MM.1S (cell line): ENCODE measurements at regions not wholly inside any gene's neighbourhood (a gene's known extent, or its start where the extent isn't known, plus 50 kb on each side); places are given as distances from the start of the nearest gene placed in this dataset.

Experiments used
- CTCF ChIP-seq: fragments of 300-600 bp; sonication (generic); IDR thresholded peaks from 2 replicates; pipeline ENCODE4 v1.5.1; 2016; ENCODE audit warnings: antibody characterized with exemption, low read length, mixed read lengths
- EZH2 ChIP-seq: fragments of 300-600 bp; sonication (generic); optimal IDR thresholded peaks from 2 replicates; pipeline ENCODE3; 2017; ENCODE audit warnings: low read depth, mild to moderate bottlenecking, antibody characterized with exemption, low read length, mixed read lengths

DNA sequence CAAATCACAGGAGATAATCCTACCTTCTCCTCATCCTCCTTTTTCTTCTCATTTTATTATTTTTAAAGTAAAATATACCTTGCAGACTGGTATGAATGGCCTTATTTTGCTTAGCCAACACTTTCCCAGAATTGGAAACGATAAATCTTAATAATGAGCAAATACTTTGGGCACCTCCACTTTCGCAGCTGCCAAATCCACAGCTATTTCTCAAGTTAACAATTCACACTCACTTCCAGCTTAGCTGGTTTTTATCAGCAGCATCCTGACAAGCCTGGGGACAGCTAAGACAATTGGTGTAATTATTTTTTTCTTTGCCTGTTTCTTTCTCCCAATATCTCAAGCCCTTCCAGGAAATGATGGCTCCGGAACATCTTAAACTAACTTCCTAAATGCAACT lies 867.5 kb upstream of the TMEM132C start:
- TF ChIP-seq CTCF (no peak), EZH2 (no peak)
